GM23338 (cell line): ENCODE measurements at regions not wholly inside any gene's neighbourhood (a gene's known extent, or its start where the extent isn't known, plus 50 kb on each side); places are given as distances from the start of the nearest gene placed in this dataset.

Experiments used
- EZH2 ChIP-seq: fragments of 200-600 bp; sonication (generic); IDR thresholded peaks from one replicate; pipeline ENCODE4 v1.8.0; 2017; ENCODE audit warnings: antibody characterized with exemption, mild to moderate bottlenecking, low read depth; ENCODE audit not compliant: unreplicated experiment
- POLR2AphosphoS5 ChIP-seq: IDR thresholded peaks from 2 replicates; pipeline ENCODE4 v1.6.1; 2016; ENCODE audit warnings: antibody characterized with exemption, low read depth
- ZNF331 ChIP-seq: fragments of 250-450 bp; sonication (Bioruptor Pico); IDR thresholded peaks from 2 replicates; pipeline ENCODE4 v1.5.0; 2020; ENCODE audit warnings: low read depth, mild to moderate bottlenecking, moderate library complexity
- ZNF462 ChIP-seq: fragments of 250-450 bp; sonication (Bioruptor Pico); IDR thresholded peaks from 2 replicates; pipeline ENCODE4 v1.5.0; 2020; ENCODE audit warnings: mild to moderate bottlenecking, moderate library complexity
- TF ChIP-seq, protein P1 (sequence below), 2 experiments: fragments of 200-600 bp in 1 of 2; sonication (generic) in 1 of 2; conservative IDR thresholded peaks; 2 replicates each; pipeline versions ENCODE4 v1.5.1 to v1.6.1; 2016 to 2017; ENCODE audit warnings: antibody characterized with exemption in 2 of 2, low read depth in 2 of 2, mild to moderate bottlenecking in 2 of 2, moderate library complexity in 1 of 2

DNA sequence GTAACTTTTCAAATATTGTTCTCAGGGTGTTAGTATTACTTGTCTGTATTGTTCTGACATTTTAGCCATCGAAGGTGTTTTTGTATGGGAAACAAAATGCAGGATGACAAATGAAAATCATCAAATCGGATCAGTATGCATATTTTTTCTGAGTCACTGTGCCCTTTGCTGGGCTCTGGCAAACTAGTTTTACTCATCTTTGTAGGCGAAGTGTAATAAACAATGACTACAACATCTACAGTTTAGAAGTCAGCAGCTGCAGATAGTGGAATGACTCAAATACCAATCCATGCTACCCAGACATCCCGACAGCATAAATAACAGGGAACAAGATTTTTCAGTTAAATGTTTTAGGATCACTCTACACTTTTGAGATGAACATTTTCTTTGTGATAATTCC is 557.3 kb upstream of the TENM3 start:
- TF ChIP-seq, protein P1, sequence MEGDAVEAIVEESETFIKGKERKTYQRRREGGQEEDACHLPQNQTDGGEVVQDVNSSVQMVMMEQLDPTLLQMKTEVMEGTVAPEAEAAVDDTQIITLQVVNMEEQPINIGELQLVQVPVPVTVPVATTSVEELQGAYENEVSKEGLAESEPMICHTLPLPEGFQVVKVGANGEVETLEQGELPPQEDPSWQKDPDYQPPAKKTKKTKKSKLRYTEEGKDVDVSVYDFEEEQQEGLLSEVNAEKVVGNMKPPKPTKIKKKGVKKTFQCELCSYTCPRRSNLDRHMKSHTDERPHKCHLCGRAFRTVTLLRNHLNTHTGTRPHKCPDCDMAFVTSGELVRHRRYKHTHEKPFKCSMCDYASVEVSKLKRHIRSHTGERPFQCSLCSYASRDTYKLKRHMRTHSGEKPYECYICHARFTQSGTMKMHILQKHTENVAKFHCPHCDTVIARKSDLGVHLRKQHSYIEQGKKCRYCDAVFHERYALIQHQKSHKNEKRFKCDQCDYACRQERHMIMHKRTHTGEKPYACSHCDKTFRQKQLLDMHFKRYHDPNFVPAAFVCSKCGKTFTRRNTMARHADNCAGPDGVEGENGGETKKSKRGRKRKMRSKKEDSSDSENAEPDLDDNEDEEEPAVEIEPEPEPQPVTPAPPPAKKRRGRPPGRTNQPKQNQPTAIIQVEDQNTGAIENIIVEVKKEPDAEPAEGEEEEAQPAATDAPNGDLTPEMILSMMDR (conservative IDR thresholded peaks at IDR 0.05; ENCODE audit: low read depth in 2 of 2), result no peak
- TF ChIP-seq POLR2AphosphoS5 (no peak), EZH2 (no peak), ZNF331 (CRISPR knock-in tag) (no peak), ZNF462 (CRISPR knock-in tag) (no peak)
